Glutamatergic neuron (in vitro differentiated cells): ENCODE measurements at regions not wholly inside any gene's neighbourhood (a gene's known extent, or its start where the extent isn't known, plus 50 kb on each side); places are given as distances from the start of the nearest gene placed in this dataset.

Source experiments
- DNase-seq: peaks from one replicate; pipeline ENCODE4 v3.0.0; 2022
- H3K27ac Mint-ChIP-seq: one replicate; pipeline ENCODE4 v1.8.0; 2020; ENCODE audit warnings: mild to moderate bottlenecking, mixed read lengths, inconsistent platforms; ENCODE audit not compliant: unreplicated experiment
- H3K27me3 Mint-ChIP-seq: one replicate; pipeline ENCODE4 v1.8.0; 2020; ENCODE audit warnings: mild to moderate bottlenecking, moderate library complexity, mixed read lengths, inconsistent platforms; ENCODE audit not compliant: unreplicated experiment
- H3K36me3 Mint-ChIP-seq: one replicate; pipeline ENCODE4 v1.8.0; 2020; ENCODE audit warnings: mild to moderate bottlenecking, mixed read lengths, inconsistent platforms; ENCODE audit not compliant: unreplicated experiment
- H3K4me1 Mint-ChIP-seq: one replicate; pipeline ENCODE4 v1.8.0; 2020; ENCODE audit warnings: mild to moderate bottlenecking, low read depth, mixed read lengths, inconsistent platforms; ENCODE audit not compliant: unreplicated experiment
- H3K4me3 Mint-ChIP-seq: one replicate; pipeline ENCODE4 v1.8.0; 2020; ENCODE audit warnings: mild to moderate bottlenecking, mixed read lengths, inconsistent platforms; ENCODE audit not compliant: unreplicated experiment
- H3K9me3 Mint-ChIP-seq: one replicate; pipeline ENCODE4 v1.8.0; 2020; ENCODE audit warnings: mild to moderate bottlenecking, moderate library complexity, mixed read lengths, inconsistent platforms; ENCODE audit not compliant: unreplicated experiment
- CTCF ChIP-seq: fragments of 200-600 bp; sonication (generic); IDR thresholded peaks from one replicate; pipeline ENCODE4 v1.5.0; 2021; ENCODE audit not compliant: partially characterized antibody, unreplicated experiment

GRCh38 chr15:101565377-101565776, 75.9 kb upstream of the PCSK6 start:
- Mint-ChIP-seq H3K27me3 (peaks cover 8% of the 10 kb centered on the region), H3K4me1 (peaks cover 7% of the 10 kb centered on the region), H3K9me3 (peaks cover 1% of the 10 kb centered on the region), H3K27ac (no peak overlapping the region), H3K36me3 (no peaks in the 10 kb centered on the region), H3K4me3 (no peak overlapping the region)
- DNase-seq, result no peak
- TF ChIP-seq CTCF, result no peak

GRCh38 chr15:101563176-101563796, 73.8 kb upstream of the PCSK6 start:
- no peak for TF ChIP-seq CTCF
- H3K27me3 Mint-ChIP-seq, result peaks cover 11% of the 10 kb centered on the region
- no peak overlapping the region for H3K4me3 Mint-ChIP-seq
- H3K4me1 Mint-ChIP-seq, result peaks cover under 1% of the 10 kb centered on the region
- H3K27ac Mint-ChIP-seq, result no peak overlapping the region
- H3K36me3 Mint-ChIP-seq, result no peaks in the 10 kb centered on the region
- H3K9me3 Mint-ChIP-seq, result peaks cover 1% of the 10 kb centered on the region
- no peak for DNase-seq

- H3K4me1 Mint-ChIP-seq, result no peaks in the 10 kb centered on the region
- peaks cover 11% of the 10 kb centered on the region for H3K27me3 Mint-ChIP-seq
- DNase-seq, result no peak
- peaks cover 1% of the 10 kb centered on the region for H3K9me3 Mint-ChIP-seq
- no peak overlapping the region for H3K4me3 Mint-ChIP-seq
- no peaks in the 10 kb centered on the region for H3K36me3 Mint-ChIP-seq
- no peak for TF ChIP-seq CTCF
- H3K27ac Mint-ChIP-seq, result no peak overlapping the region
These were observed 73.0 kb upstream of the PCSK6 start for GRCh38 chr15:101562428-101563059.

- Mint-ChIP-seq H3K27ac (no peak overlapping the region), H3K4me3 (no peak overlapping the region), H3K27me3 (peaks cover 11% of the 10 kb centered on the region), H3K4me1 (no peaks in the 10 kb centered on the region), H3K36me3 (no peaks in the 10 kb centered on the region), H3K9me3 (peaks cover 1% of the 10 kb centered on the region)
- no peak for DNase-seq
- no peak for TF ChIP-seq CTCF
These were observed 72.0 kb upstream of the PCSK6 start for GRCh38 chr15:101561584-101561906.

- no peak overlapping the region for H3K4me3 Mint-ChIP-seq
- no peaks in the 10 kb centered on the region for H3K36me3 Mint-ChIP-seq
- TF ChIP-seq CTCF, result no peak
- peaks cover 11% of the 10 kb centered on the region for H3K27me3 Mint-ChIP-seq
- peaks cover 1% of the 10 kb centered on the region for H3K9me3 Mint-ChIP-seq
- DNase-seq, result no peak
- H3K27ac Mint-ChIP-seq, result no peak overlapping the region
- no peaks in the 10 kb centered on the region for H3K4me1 Mint-ChIP-seq
These were observed 71.4 kb upstream of the PCSK6 start for GRCh38 chr15:101560722-101561583.
